DOHH2 (cell line): ENCODE measurements at regions not wholly inside any gene's neighbourhood (a gene's known extent, or its start where the extent isn't known, plus 50 kb on each side); places are given as distances from the start of the nearest gene placed in this dataset.

Experiments
- H3F3A ChIP-seq: fragments of 200-600 bp; sonication (generic), shearing (Covaris generic); 2 replicates; pipeline ENCODE4 v1.6.0; 2016; ENCODE audit warnings: antibody characterized with exemption, mild to moderate bottlenecking; ENCODE audit not compliant: control insufficient read depth, insufficient read depth
- H3K27ac ChIP-seq: fragments of 200-600 bp; sonication (generic); 2 replicates; pipeline ENCODE4 v1.5.1; 2014; ENCODE audit warnings: low read depth, mild to moderate bottlenecking, low read length, moderate library complexity
- H3K27me3 ChIP-seq: fragments of 200-600 bp; sonication (generic); 2 replicates; pipeline ENCODE4 v1.6.1; 2014; ENCODE audit warnings: mild to moderate bottlenecking, low read length, mixed read lengths; ENCODE audit not compliant: control insufficient read depth
- H3K36me3 ChIP-seq: fragments of 200-600 bp; sonication (generic); 2 replicates; pipeline ENCODE4 v1.6.1; 2014; ENCODE audit warnings: mild to moderate bottlenecking, low read length, moderate library complexity, mixed read lengths; ENCODE audit not compliant: control insufficient read depth
- H3K4me1 ChIP-seq: fragments of 200-600 bp; sonication (generic); 2 replicates; pipeline ENCODE4 v1.6.1; 2014; ENCODE audit warnings: mild to moderate bottlenecking, low read length, mixed read lengths; ENCODE audit not compliant: control insufficient read depth
- H3K4me2 ChIP-seq: fragments of 200-600 bp; sonication (generic); 2 replicates; pipeline ENCODE4 v1.6.0; 2014; ENCODE audit warnings: mild to moderate bottlenecking, low read length, moderate library complexity
- H3K4me3 ChIP-seq: fragments of 200-600 bp; sonication (generic); 2 replicates; pipeline ENCODE4 v1.5.1; 2014; ENCODE audit warnings: mild to moderate bottlenecking, low read length, mixed read lengths
- H3K79me2 ChIP-seq: fragments of 200-600 bp; sonication (generic); 2 replicates; pipeline ENCODE4 v1.6.1; 2014; ENCODE audit warnings: mild to moderate bottlenecking, low read length, mixed read lengths; ENCODE audit not compliant: control insufficient read depth
- H3K9me2 ChIP-seq: fragments of 200-600 bp; sonication (generic); replicated peaks from 2 replicates; pipeline ENCODE4 v1.6.1; 2014; ENCODE audit warnings: mild to moderate bottlenecking, low read length, mixed read lengths; ENCODE audit not compliant: control insufficient read depth
- H3K9me3 ChIP-seq: fragments of 200-600 bp; sonication (generic); 2 replicates; pipeline ENCODE4 v1.6.1; 2014; ENCODE audit warnings: antibody characterized with exemption, low read length, mixed read lengths; ENCODE audit not compliant: control insufficient read depth, insufficient read depth
- H4K20me1 ChIP-seq: fragments of 200-600 bp; sonication (generic); 2 replicates; pipeline ENCODE4 v1.6.0; 2014; ENCODE audit warnings: low read depth, mild to moderate bottlenecking, antibody characterized with exemption, low read length, moderate library complexity; ENCODE audit not compliant: control insufficient read depth, insufficient read depth
- CTCF ChIP-seq: fragments of 200-600 bp; sonication (generic); IDR thresholded peaks from one replicate; pipeline ENCODE4 v1.5.1; 2014; ENCODE audit warnings: antibody characterized with exemption, mild to moderate bottlenecking, low read depth, low read length; ENCODE audit not compliant: poor library complexity, severe bottlenecking
- EZH2phosphoT487 ChIP-seq: fragments of 200-600 bp; sonication (generic); IDR thresholded peaks from 2 replicates; pipeline ENCODE4 v1.6.1; 2017; ENCODE audit warnings: borderline replicate concordance, mild to moderate bottlenecking, antibody characterized with exemption, low read length, moderate library complexity, mixed read lengths

- Histone ChIP-seq H3K36me3 (no peaks in the 10 kb centered on the region), H3K4me1 (no peaks in the 10 kb centered on the region), H3K9me3 (no peaks in the 10 kb centered on the region), H3F3A (no peaks in the 10 kb centered on the region), H3K4me3 (no peak overlapping the region), H3K4me2 (no peak overlapping the region), H3K27me3 (no peaks in the 10 kb centered on the region), H3K79me2 (no peaks in the 10 kb centered on the region), H3K9me2 (no peaks in the 10 kb centered on the region), H4K20me1 (no peaks in the 10 kb centered on the region), H3K27ac (no peak overlapping the region)
- TF ChIP-seq EZH2phosphoT487 (no peak), CTCF (no peak)
Observed at GRCh38 chr2:41725901-41726300, 321.9 kb upstream of the PKDCC start.

- Histone ChIP-seq H3K4me1 (no peaks in the 10 kb centered on the region), H3K4me2 (no peak overlapping the region), H4K20me1 (no peaks in the 10 kb centered on the region), H3K36me3 (no peaks in the 10 kb centered on the region), H3K27me3 (no peaks in the 10 kb centered on the region), H3K4me3 (no peak overlapping the region), H3K9me3 (no peaks in the 10 kb centered on the region), H3K27ac (no peak overlapping the region), H3F3A (no peaks in the 10 kb centered on the region), H3K79me2 (no peaks in the 10 kb centered on the region), H3K9me2 (no peaks in the 10 kb centered on the region)
- TF ChIP-seq EZH2phosphoT487 = no peak
- TF ChIP-seq CTCF = no peak
Observed at GRCh38 chr2:41726364-41726763, 321.5 kb upstream of the PKDCC start.

- Histone ChIP-seq H3K9me2 (no peaks in the 10 kb centered on the region), H4K20me1 (no peaks in the 10 kb centered on the region), H3K4me2 (no peak overlapping the region), H3K9me3 (no peaks in the 10 kb centered on the region), H3K27ac (no peak overlapping the region), H3K4me1 (no peaks in the 10 kb centered on the region), H3F3A (no peaks in the 10 kb centered on the region), H3K27me3 (no peaks in the 10 kb centered on the region), H3K4me3 (no peak overlapping the region), H3K79me2 (no peaks in the 10 kb centered on the region), H3K36me3 (no peaks in the 10 kb centered on the region)
- TF ChIP-seq CTCF (no peak), EZH2phosphoT487 (no peak)
Observed at GRCh38 chr2:41727152-41727551, 320.7 kb upstream of the PKDCC start.

- no peak overlapping the region for H3K27ac ChIP-seq
- no peak overlapping the region for H3K4me2 ChIP-seq
- no peaks in the 10 kb centered on the region for H3F3A ChIP-seq
- no peaks in the 10 kb centered on the region for H4K20me1 ChIP-seq
- no peaks in the 10 kb centered on the region for H3K9me2 ChIP-seq
- no peaks in the 10 kb centered on the region for H3K9me3 ChIP-seq
- no peaks in the 10 kb centered on the region for H3K79me2 ChIP-seq
- H3K36me3 ChIP-seq = no peaks in the 10 kb centered on the region
- TF ChIP-seq CTCF (no peak), EZH2phosphoT487 (no peak)
- no peaks in the 10 kb centered on the region for H3K27me3 ChIP-seq
- H3K4me3 ChIP-seq = no peak overlapping the region
- no peaks in the 10 kb centered on the region for H3K4me1 ChIP-seq
Observed at GRCh38 chr2:41727711-41728110, 320.1 kb upstream of the PKDCC start.
